Mammary epithelial cell (primary cell): ENCODE measurements at regions not wholly inside any gene's neighbourhood (a gene's known extent, or its start where the extent isn't known, plus 50 kb on each side); places are given as distances from the start of the nearest gene placed in this dataset.

ENCODE experiments used
- EZH2 ChIP-seq: IDR thresholded peaks from 2 replicates; pipeline ENCODE4 v1.6.1; 2012; ENCODE audit warnings: low read length, inconsistent platforms, borderline replicate concordance
- TF ChIP-seq, protein P1 (sequence below), 2 donors: IDR thresholded peaks in 1 of 2; conservative IDR thresholded peaks in 1 of 2; 2 replicates each; pipeline ENCODE4 v1.5.1; 2011 to 2012; ENCODE audit warnings: inconsistent platforms in 2 of 2, low read length in 2 of 2, mild to moderate bottlenecking in 2 of 2, control low read depth in 1 of 2, low read depth in 1 of 2; ENCODE audit not compliant: insufficient read depth in 1 of 2; ENCODE audit errors: extremely low read depth in 1 of 2

DNA sequence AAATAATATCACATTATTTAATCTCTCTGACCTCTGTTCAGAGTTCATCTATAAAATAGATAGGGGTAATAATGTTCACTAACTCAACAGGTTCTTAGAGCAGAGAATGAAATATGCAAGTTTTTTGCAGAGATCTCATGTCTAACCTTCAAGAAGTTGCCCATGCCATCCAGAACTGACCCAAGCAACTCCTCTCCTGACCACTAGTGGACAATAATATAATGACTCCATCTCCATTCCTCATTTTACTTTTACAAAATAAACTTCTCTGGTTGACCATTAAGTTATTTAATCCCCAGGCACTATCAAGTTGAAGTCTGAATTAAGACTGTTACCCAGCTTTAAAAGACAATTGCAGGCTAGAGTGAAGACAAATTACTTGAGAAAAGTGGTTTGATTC is 382.6 kb downstream of the KCNA4 start:
- no peak for TF ChIP-seq EZH2
- TF ChIP-seq, protein P1, sequence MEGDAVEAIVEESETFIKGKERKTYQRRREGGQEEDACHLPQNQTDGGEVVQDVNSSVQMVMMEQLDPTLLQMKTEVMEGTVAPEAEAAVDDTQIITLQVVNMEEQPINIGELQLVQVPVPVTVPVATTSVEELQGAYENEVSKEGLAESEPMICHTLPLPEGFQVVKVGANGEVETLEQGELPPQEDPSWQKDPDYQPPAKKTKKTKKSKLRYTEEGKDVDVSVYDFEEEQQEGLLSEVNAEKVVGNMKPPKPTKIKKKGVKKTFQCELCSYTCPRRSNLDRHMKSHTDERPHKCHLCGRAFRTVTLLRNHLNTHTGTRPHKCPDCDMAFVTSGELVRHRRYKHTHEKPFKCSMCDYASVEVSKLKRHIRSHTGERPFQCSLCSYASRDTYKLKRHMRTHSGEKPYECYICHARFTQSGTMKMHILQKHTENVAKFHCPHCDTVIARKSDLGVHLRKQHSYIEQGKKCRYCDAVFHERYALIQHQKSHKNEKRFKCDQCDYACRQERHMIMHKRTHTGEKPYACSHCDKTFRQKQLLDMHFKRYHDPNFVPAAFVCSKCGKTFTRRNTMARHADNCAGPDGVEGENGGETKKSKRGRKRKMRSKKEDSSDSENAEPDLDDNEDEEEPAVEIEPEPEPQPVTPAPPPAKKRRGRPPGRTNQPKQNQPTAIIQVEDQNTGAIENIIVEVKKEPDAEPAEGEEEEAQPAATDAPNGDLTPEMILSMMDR (conservative IDR thresholded peaks at IDR 0.05 in 1 of 2, IDR thresholded peaks at IDR 0.05 in 1 of 2; ENCODE audit: extremely low read depth in 1 of 2, insufficient read depth in 1 of 2, low read depth in 1 of 2, low read length in 2 of 2): peak; percentile 41 to 46
